Caco-2 (cell line): ENCODE measurements at regions not wholly inside any gene's neighbourhood (a gene's known extent, or its start where the extent isn't known, plus 50 kb on each side); places are given as distances from the start of the nearest gene placed in this dataset.

Source experiments
- BruUV-seq: library from RNA; stranded (reverse); fragments of 400-500 nt; replicated peaks from 2 replicates; lab custom pipeline; 2021; lab: Mats Ljungman, UMichigan
- CTCF ChIA-PET: fragments of 300-600 bp; sonication (Branson Sonifier 250); formaldehyde crosslinking; loops from one replicate; lab custom pipeline; 2022; ENCODE audit warnings: antibody characterized with exemption; lab: Charles Lee
- POLR2A ChIA-PET: fragments of 300-600 bp; sonication (Branson Sonifier 250); formaldehyde crosslinking; loops from one replicate; lab custom pipeline; 2022; ENCODE audit warnings: antibody characterized with exemption; lab: Charles Lee
- DNase-seq, 2 experiments: peaks; one replicate each; pipeline versions ENCODE4 v3.0.0 to v3.0.0-alpha.2; 2020 to 2022
- H3K27me3 ChIP-seq: replicated peaks from 2 replicates; pipeline ENCODE4 v1.6.0; 2011; ENCODE audit warnings: low read length; ENCODE audit not compliant: control insufficient read depth, insufficient read depth
- H3K36me3 ChIP-seq: 2 replicates; pipeline ENCODE4 v1.5.1; 2011; ENCODE audit warnings: low read length; ENCODE audit not compliant: control insufficient read depth, insufficient read depth
- H3K4me1 ChIP-seq: fragments of 250-450 bp; sonication (Bioruptor Pico); 2 replicates; pipeline ENCODE4 v1.5.1; 2020; ENCODE audit warnings: mild to moderate bottlenecking
- H3K4me3 ChIP-seq: 2 replicates; pipeline ENCODE4 v1.5.1; 2011; ENCODE audit warnings: low read depth, mild to moderate bottlenecking, control low read depth, low read length
- H3K9me3 ChIP-seq: fragments of 250-450 bp; sonication (Bioruptor Pico); 2 replicates; pipeline ENCODE4 v1.5.1; 2020; ENCODE audit warnings: mild to moderate bottlenecking, moderate library complexity
- H3K27ac Mint-ChIP-seq: one replicate; pipeline ENCODE4 v1.8.0; 2022; ENCODE audit warnings: mixed read lengths; ENCODE audit not compliant: unreplicated experiment
- H3K27me3 Mint-ChIP-seq: one replicate; pipeline ENCODE4 v1.8.0; 2022; ENCODE audit warnings: mixed read lengths; ENCODE audit not compliant: insufficient read depth, unreplicated experiment
- H3K36me3 Mint-ChIP-seq: one replicate; pipeline ENCODE4 v1.8.0; 2022; ENCODE audit warnings: mild to moderate bottlenecking, mixed read lengths; ENCODE audit not compliant: insufficient read depth, unreplicated experiment
- H3K4me1 Mint-ChIP-seq: one replicate; pipeline ENCODE4 v1.8.0; 2022; ENCODE audit warnings: low read depth, mixed read lengths; ENCODE audit not compliant: unreplicated experiment
- H3K4me3 Mint-ChIP-seq: one replicate; pipeline ENCODE4 v1.8.0; 2022; ENCODE audit warnings: mild to moderate bottlenecking, moderate library complexity, mixed read lengths; ENCODE audit not compliant: unreplicated experiment
- H3K9me3 Mint-ChIP-seq: one replicate; pipeline ENCODE4 v1.8.0; 2022; ENCODE audit warnings: mixed read lengths; ENCODE audit not compliant: unreplicated experiment
- CTCF ChIP-seq, 2 experiments: fragments of 200-600 bp in 1 of 2; IDR thresholded peaks; 1 replicate in 1 of 2; 2 replicates in 1 of 2; pipeline versions ENCODE4 v1.5.1 to v1.8.0; 2011 to 2022; ENCODE audit warnings: antibody characterized with exemption in 1 of 2, control low read depth in 1 of 2, inconsistent platforms in 1 of 2, low read depth in 1 of 2, low read length in 1 of 2, mild to moderate bottlenecking in 1 of 2, moderate library complexity in 1 of 2; ENCODE audit not compliant: insufficient read depth in 1 of 2, severe bottlenecking in 1 of 2, unreplicated experiment in 1 of 2
- intact Hi-C: fragments of 100-400 bp; cut with micrococcal nuclease; formaldehyde crosslinking; loops from one replicate; pipeline ENCODE4 v1.10.0; 2022; ENCODE audit not compliant: unreplicated experiment

- Histone ChIP-seq H3K9me3 (no peaks in the 10 kb centered on the region), H3K4me3 (no peak overlapping the region), H3K27me3 (no peaks in the 10 kb centered on the region), H3K36me3 (no peaks in the 10 kb centered on the region), H3K4me1 (no peaks in the 10 kb centered on the region)
- Mint-ChIP-seq H3K27ac (no peak overlapping the region), H3K27me3 (no peaks in the 10 kb centered on the region), H3K4me3 (no peak overlapping the region), H3K9me3 (no peaks in the 10 kb centered on the region), H3K4me1 (no peaks in the 10 kb centered on the region), H3K36me3 (no peaks in the 10 kb centered on the region)
- no peak for TF ChIP-seq CTCF (IDR thresholded peaks at IDR 0.05; ENCODE audit: insufficient read depth in 1 of 2, low read depth in 1 of 2, low read length in 1 of 2, severe bottlenecking in 1 of 2, unreplicated experiment in 1 of 2)
- no peak for DNase-seq
- ChIA-PET POLR2A (no interaction called here), CTCF (no interaction called here)
- no TSS peak for BruUV-seq
- intact Hi-C loops = no loop called here
Observed at GRCh38 chr4:79266136-79266535, 59.7 kb downstream of the NAA11 start.

- intact Hi-C loops = no loop called here
Observed at GRCh38 chr4:79259242-79259641, 66.6 kb downstream of the NAA11 start.

GRCh38 chr4:79258614-79259176 lies 67.2 kb downstream of the NAA11 start:
- Mint-ChIP-seq H3K36me3 (no peaks in the 10 kb centered on the region), H3K4me3 (no peak overlapping the region), H3K9me3 (no peaks in the 10 kb centered on the region), H3K4me1 (no peaks in the 10 kb centered on the region), H3K27me3 (no peaks in the 10 kb centered on the region), H3K27ac (no peak overlapping the region)
- no peak overlapping the region for H3K4me3 ChIP-seq
- no peaks in the 10 kb centered on the region for H3K4me1 ChIP-seq
- H3K9me3 ChIP-seq = no peaks in the 10 kb centered on the region
- ChIA-PET CTCF (no interaction called here), POLR2A (no interaction called here)
- no TSS peak for BruUV-seq
- no peak for TF ChIP-seq CTCF (IDR thresholded peaks at IDR 0.05; ENCODE audit: insufficient read depth in 1 of 2, low read depth in 1 of 2, low read length in 1 of 2, severe bottlenecking in 1 of 2, unreplicated experiment in 1 of 2)
- no peak for DNase-seq
- H3K27me3 ChIP-seq = no peaks in the 10 kb centered on the region
- H3K36me3 ChIP-seq = no peaks in the 10 kb centered on the region
- intact Hi-C loops = no loop called here

More at GRCh38 chr4:79259242-79259641, 66.6 kb downstream of the NAA11 start:
- H3K36me3 Mint-ChIP-seq = no peaks in the 10 kb centered on the region
- no peak overlapping the region for H3K4me3 Mint-ChIP-seq
- no peaks in the 10 kb centered on the region for H3K4me1 Mint-ChIP-seq
- no peak for DNase-seq
- ChIA-PET POLR2A (no interaction called here), CTCF (no interaction called here)
- H3K27me3 Mint-ChIP-seq = no peaks in the 10 kb centered on the region
- no peak overlapping the region for H3K27ac Mint-ChIP-seq
- TF ChIP-seq CTCF (IDR thresholded peaks at IDR 0.05; ENCODE audit: insufficient read depth in 1 of 2, low read depth in 1 of 2, low read length in 1 of 2, severe bottlenecking in 1 of 2, unreplicated experiment in 1 of 2) = no peak
- no peaks in the 10 kb centered on the region for H3K4me1 ChIP-seq
- no peaks in the 10 kb centered on the region for H3K27me3 ChIP-seq
- no peaks in the 10 kb centered on the region for H3K36me3 ChIP-seq
- no peak overlapping the region for H3K4me3 ChIP-seq
- no peaks in the 10 kb centered on the region for H3K9me3 ChIP-seq
- BruUV-seq = no TSS peak
- no peaks in the 10 kb centered on the region for H3K9me3 Mint-ChIP-seq
